ENCODE measurements at regions not wholly inside any gene's neighbourhood (a gene's known extent, or its start where the extent isn't known, plus 50 kb on each side); places are given as distances from the start of the nearest gene placed in this dataset.

DNA sequence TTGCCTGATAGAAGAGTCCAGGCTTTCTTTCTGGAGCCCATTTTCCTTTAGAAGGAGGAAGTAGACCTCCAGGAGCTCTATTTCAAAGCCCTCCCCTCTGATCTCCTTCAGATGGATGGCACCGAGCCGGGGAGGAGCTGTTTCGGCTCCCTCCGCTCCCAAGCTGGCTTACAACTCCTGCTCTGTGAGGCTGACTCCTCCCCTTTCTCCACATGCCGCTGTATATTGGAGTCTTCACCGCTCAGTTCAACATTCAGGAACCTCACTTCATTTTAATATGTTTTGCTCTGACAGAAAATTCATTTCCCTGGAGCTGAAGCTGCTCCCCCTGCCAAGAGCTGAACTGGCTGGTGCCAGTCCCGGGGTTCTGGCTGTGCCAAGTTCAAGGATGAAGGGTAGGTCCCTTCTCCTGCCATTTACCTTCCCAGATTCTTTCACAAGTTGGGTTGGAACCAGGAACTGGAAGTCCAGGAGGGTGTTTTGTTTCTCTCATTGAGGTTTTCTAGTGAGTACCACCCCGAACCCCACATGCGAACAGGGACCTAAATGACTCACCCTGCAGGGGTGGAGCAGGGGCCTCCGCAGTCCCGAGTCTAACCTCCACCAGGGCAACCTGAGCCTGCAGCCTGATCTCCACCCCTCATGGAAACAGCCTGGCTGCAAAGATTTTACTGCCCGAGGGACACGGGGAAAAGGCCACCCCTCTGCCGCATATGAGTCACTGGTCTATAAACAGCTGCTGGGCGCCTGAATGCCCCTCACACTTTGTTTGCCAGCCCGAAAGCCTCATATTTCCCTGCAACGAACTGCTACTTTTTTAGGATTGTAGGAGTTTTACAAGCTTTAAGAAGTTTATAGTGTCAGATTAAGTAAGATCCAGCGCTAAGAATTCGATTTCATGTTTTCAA is 68.6 kb upstream of the FOXA2 start:
- H3K4me1 ChIP-seq (ENCODE audit: insufficient read depth, low read length, poor library complexity, severe bottlenecking), result no peaks in the 10 kb centered on the region
- CTCF ChIA-PET, result no interaction called here
- POLR2A ChIA-PET (ENCODE audit: low non-redundant PET), result no interaction called here
- no peaks in the 10 kb centered on the region for H3K36me3 ChIP-seq (ENCODE audit: insufficient read depth, low read length, poor library complexity, severe bottlenecking)
- H3K9me3 ChIP-seq (ENCODE audit: low read depth, low read length, poor library complexity, severe bottlenecking), result no peaks in the 10 kb centered on the region
- no peak overlapping the region for H3K27ac ChIP-seq (ENCODE audit: low read depth, low read length, poor library complexity, severe bottlenecking)
- TF ChIP-seq, protein P1, sequence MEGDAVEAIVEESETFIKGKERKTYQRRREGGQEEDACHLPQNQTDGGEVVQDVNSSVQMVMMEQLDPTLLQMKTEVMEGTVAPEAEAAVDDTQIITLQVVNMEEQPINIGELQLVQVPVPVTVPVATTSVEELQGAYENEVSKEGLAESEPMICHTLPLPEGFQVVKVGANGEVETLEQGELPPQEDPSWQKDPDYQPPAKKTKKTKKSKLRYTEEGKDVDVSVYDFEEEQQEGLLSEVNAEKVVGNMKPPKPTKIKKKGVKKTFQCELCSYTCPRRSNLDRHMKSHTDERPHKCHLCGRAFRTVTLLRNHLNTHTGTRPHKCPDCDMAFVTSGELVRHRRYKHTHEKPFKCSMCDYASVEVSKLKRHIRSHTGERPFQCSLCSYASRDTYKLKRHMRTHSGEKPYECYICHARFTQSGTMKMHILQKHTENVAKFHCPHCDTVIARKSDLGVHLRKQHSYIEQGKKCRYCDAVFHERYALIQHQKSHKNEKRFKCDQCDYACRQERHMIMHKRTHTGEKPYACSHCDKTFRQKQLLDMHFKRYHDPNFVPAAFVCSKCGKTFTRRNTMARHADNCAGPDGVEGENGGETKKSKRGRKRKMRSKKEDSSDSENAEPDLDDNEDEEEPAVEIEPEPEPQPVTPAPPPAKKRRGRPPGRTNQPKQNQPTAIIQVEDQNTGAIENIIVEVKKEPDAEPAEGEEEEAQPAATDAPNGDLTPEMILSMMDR (conservative IDR thresholded peaks at IDR 0.05; ENCODE audit: low read depth, low read length), result no peak
- TF ChIP-seq EZH2 (IDR thresholded peaks at IDR 0.05; ENCODE audit: borderline replicate concordance, low read depth, low read length, poor library complexity, severe bottlenecking), result no peak
- BruUV-seq (replicated peaks), result no TSS peak
- H3K4me3 ChIP-seq (ENCODE audit: low read depth, low read length, poor library complexity, severe bottlenecking), result no peak overlapping the region
- intact Hi-C loops (cut with micrococcal nuclease; ENCODE audit: unreplicated experiment), result no loop called here
- DNase-seq (ENCODE audit: low spot score), result no peak
- H3K27me3 ChIP-seq (replicated peaks; ENCODE audit: insufficient read depth, low read depth, low read length, poor library complexity), result no peaks in the 10 kb centered on the region

DNA sequence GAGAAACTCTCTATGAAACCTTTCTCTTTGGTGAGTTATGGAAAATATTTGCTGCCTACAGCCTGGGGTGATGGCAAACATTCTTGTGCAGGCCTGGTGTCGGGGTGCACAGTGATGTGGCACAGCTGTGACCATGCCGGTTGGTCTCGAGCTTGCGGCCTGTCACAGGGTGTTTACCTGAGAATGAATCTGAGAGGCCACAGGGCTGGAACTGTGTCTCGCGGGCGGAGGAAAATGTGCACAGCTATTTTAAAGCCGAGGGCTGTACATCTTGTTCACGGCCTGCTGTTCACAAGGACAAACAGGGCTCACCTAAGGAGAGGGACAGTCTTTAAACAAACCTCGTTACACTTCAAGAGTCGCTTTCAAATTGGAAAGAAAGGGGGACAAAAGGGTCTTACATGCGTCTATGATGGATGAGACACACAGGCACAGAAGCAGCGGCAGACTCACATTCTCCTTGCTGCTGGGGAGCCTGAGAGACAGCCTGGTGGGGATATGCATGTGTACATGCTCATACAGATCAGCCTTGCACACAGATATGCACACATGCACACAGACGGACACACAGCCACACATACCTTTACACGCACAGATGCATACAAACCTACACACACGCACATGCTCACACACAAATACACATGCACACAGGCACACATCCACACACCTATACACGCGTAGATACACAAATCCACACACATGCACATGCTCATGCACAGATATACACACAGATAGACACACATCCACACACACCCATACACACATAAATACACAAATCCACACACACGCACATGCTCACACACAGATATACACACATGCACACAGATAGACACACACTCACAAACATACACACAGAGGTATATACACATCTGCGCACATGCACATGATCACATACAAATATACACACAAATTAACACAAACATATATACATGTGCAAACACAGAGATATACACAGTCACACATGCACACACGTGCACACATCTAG is 69.6 kb upstream of the FOXA2 start:
- no peaks in the 10 kb centered on the region for H3K9me3 ChIP-seq (ENCODE audit: low read depth, low read length, poor library complexity, severe bottlenecking)
- intact Hi-C loops (cut with micrococcal nuclease; ENCODE audit: unreplicated experiment), result no loop called here
- TF ChIP-seq, protein P1 (conservative IDR thresholded peaks at IDR 0.05; ENCODE audit: low read depth, low read length), result no peak
- no peak for TF ChIP-seq EZH2 (IDR thresholded peaks at IDR 0.05; ENCODE audit: borderline replicate concordance, low read depth, low read length, poor library complexity, severe bottlenecking)
- no peaks in the 10 kb centered on the region for H3K4me1 ChIP-seq (ENCODE audit: insufficient read depth, low read length, poor library complexity, severe bottlenecking)
- BruUV-seq (replicated peaks), result no TSS peak
- no peak for DNase-seq (ENCODE audit: low spot score)
- no peaks in the 10 kb centered on the region for H3K27me3 ChIP-seq (replicated peaks; ENCODE audit: insufficient read depth, low read depth, low read length, poor library complexity)
- no peaks in the 10 kb centered on the region for H3K36me3 ChIP-seq (ENCODE audit: insufficient read depth, low read length, poor library complexity, severe bottlenecking)
- CTCF ChIA-PET, result no interaction called here
- no peak overlapping the region for H3K4me3 ChIP-seq (ENCODE audit: low read depth, low read length, poor library complexity, severe bottlenecking)
- POLR2A ChIA-PET (ENCODE audit: low non-redundant PET), result no interaction called here
- no peak overlapping the region for H3K27ac ChIP-seq (ENCODE audit: low read depth, low read length, poor library complexity, severe bottlenecking)

DNA sequence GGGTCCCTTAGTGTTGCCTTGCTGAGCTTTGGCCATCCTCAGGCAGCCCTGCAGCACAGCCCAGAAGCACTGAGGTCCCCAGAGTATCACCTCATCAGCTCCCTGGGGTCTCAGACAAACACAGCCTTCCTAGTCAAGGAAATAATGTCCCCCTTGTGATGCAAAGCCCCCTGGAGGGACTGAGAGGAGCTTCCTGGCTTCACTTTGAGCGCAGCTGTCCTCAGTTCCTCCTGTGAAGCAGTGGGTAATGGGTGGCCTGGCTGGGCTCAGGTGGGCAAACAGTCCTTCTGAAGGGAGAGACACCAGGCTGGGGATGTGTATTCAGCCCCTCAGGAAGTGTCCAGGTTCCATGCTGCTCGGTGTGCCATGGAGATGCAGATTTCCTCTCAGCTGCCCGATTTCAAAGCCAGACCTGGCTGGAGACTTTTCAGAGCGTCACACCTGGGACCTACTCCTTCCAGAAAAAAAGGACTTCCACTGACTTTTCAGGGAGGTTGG is 79.2 kb upstream of the FOXA2 start:
- no TSS peak for BruUV-seq (replicated peaks)
- intact Hi-C loops (cut with micrococcal nuclease; ENCODE audit: unreplicated experiment), result no loop called here
- ChIA-PET CTCF (no interaction called here), POLR2A (ENCODE audit: low non-redundant PET) (no interaction called here)
- no peak for TF ChIP-seq EZH2 (IDR thresholded peaks at IDR 0.05; ENCODE audit: borderline replicate concordance, low read depth, low read length, poor library complexity, severe bottlenecking)
- Histone ChIP-seq H3K4me1 (ENCODE audit: insufficient read depth, low read length, poor library complexity, severe bottlenecking) (no peaks in the 10 kb centered on the region), H3K27me3 (replicated peaks; ENCODE audit: insufficient read depth, low read depth, low read length, poor library complexity) (peaks cover 5% of the 10 kb centered on the region), H3K4me3 (ENCODE audit: low read depth, low read length, poor library complexity, severe bottlenecking) (no peak overlapping the region), H3K9me3 (ENCODE audit: low read depth, low read length, poor library complexity, severe bottlenecking) (no peaks in the 10 kb centered on the region), H3K27ac (ENCODE audit: low read depth, low read length, poor library complexity, severe bottlenecking) (no peak overlapping the region), H3K36me3 (ENCODE audit: insufficient read depth, low read length, poor library complexity, severe bottlenecking) (no peaks in the 10 kb centered on the region)
- no peak for DNase-seq (ENCODE audit: low spot score)
